ENCODE measurements at regions not wholly inside any gene's neighbourhood (a gene's known extent, or its start where the extent isn't known, plus 50 kb on each side); places are given as distances from the start of the nearest gene placed in this dataset.

DNA sequence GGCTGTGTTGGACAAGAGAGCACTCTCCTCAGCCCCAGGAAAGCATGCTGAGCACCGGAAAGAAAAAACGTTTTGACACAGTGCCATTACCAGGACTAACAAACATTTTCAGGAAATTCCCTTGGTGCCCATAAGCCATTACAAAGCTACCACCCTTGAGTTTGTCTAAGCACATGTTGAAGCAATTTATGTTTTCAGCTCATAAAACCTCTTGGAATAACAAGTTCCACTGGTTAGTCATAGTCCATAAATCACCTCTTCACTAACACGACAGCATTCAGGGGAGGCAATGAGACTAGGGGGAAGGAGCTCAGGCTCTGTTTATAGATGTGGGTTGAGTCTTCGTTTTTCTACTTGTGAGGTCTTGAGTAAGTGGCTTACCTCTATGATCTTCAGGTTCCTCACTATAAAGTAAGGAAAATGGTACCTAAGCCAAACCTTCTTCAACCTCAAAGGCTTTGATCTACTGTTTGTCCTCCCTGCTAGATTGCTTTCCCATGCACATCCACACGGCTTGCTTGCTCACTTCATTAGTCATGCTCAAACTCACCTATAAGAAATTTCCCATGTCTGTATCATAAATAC lies 65.4 kb downstream of the DRD1 start:
- Histone ChIP-seq H3K4me1 (ENCODE audit: control insufficient read depth, insufficient read depth, low read length, poor library complexity, severe bottlenecking) (no peaks in the 10 kb centered on the region), H3K4me3 (ENCODE audit: insufficient read depth, low read depth, low read length, poor library complexity, severe bottlenecking) (no peak overlapping the region), H3K27me3 (replicated peaks; ENCODE audit: control insufficient read depth, insufficient read depth, low read length, poor library complexity, severe bottlenecking) (no peaks in the 10 kb centered on the region), H3K27ac (ENCODE audit: insufficient read depth, low read length, poor library complexity, severe bottlenecking) (no peak overlapping the region), H3K9me3 (ENCODE audit: control insufficient read depth, low read length) (no peaks in the 10 kb centered on the region), H3K36me3 (ENCODE audit: control insufficient read depth, insufficient read depth, low read length) (no peaks in the 10 kb centered on the region)
- DNase-seq = no peak

DNA sequence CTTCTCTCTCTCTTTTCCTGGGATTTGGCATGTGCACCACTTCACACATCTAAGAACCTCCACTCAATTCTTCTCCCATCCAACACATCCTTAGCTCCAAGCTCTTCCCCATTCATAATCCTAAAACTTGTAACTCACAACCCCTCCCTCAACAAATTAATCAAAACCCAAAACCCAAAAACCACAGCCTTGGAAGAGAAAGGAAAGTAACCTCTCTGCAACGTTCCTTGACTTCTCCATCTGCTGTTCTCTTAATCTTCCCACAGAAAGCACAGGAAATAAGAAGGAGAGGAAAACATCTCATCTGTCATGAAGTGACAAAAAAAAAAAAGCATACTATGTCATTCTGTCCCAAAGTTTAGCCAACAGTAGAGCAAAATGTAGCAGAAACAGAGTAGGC lies 66.2 kb downstream of the DRD1 start:
- H3K27ac ChIP-seq (ENCODE audit: insufficient read depth, low read length, poor library complexity, severe bottlenecking) = no peak overlapping the region

DNA sequence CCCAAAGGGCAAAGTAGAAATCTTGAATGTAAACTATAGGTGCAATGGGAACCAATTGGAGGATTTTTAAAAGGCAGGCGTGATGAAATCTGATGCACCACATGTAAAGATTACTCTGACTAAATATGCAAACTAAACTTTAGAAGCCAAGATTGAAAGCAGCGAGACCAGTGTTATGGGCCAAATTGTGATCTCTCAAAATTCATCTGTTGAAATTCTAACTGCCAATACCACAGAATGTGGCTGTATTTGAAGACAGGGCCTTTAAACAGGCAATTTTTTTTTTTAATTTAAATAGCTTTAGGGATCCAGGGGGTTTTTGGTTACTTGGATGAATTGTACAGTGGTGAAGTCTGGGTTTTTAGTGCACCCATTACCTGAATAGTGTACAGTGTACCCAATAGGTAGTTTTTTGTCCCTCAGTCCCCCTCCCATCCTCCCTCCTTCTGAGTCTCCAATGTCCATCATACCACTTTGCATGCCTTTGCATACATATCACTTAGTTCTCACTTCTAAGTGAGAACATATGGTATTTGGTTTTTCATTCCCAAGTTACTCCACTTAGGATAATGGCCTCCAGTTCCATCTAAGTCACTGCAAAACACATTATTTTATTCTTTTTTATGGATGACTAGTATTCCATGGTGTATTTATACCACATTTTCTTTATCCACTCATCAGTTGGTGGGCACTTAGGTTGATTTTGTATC lies 69.7 kb downstream of the DRD1 start:
- Histone ChIP-seq H3K27ac (ENCODE audit: insufficient read depth, low read length, poor library complexity, severe bottlenecking) (no peak overlapping the region), H3K4me1 (ENCODE audit: control insufficient read depth, insufficient read depth, low read length, poor library complexity, severe bottlenecking) (no peaks in the 10 kb centered on the region), H3K27me3 (replicated peaks; ENCODE audit: control insufficient read depth, insufficient read depth, low read length, poor library complexity, severe bottlenecking) (no peaks in the 10 kb centered on the region), H3K4me3 (ENCODE audit: insufficient read depth, low read depth, low read length, poor library complexity, severe bottlenecking) (no peak overlapping the region), H3K9me3 (ENCODE audit: control insufficient read depth, low read length) (no peaks in the 10 kb centered on the region), H3K36me3 (ENCODE audit: control insufficient read depth, insufficient read depth, low read length) (no peaks in the 10 kb centered on the region)
- DNase-seq = no peak

More for the DNA sequence above, 66.2 kb downstream of the DRD1 start:
- Histone ChIP-seq H3K27me3 (replicated peaks; ENCODE audit: control insufficient read depth, insufficient read depth, low read length, poor library complexity, severe bottlenecking) (no peaks in the 10 kb centered on the region), H3K4me3 (ENCODE audit: insufficient read depth, low read depth, low read length, poor library complexity, severe bottlenecking) (no peak overlapping the region), H3K9me3 (ENCODE audit: control insufficient read depth, low read length) (no peaks in the 10 kb centered on the region), H3K4me1 (ENCODE audit: control insufficient read depth, insufficient read depth, low read length, poor library complexity, severe bottlenecking) (no peaks in the 10 kb centered on the region), H3K36me3 (ENCODE audit: control insufficient read depth, insufficient read depth, low read length) (no peaks in the 10 kb centered on the region)
- no peak for DNase-seq

DNA sequence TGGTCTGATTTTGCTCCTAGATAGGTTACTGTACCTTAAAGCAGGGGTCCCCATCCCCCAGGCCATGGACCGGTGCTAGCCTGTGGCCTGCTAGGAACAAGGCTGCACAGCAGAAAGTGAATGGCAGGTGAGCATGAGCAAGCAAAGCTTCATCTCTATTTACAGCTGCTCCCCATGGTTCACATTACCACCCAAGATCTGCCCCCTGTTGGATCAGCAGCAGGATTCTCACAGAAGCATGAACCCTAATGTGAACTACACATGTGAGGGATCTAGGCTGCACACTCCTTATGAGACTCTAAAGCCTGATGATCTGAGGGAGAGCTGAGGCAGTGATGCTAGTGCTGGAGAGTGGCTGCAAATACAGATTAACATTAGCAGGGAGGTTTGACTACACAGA lies 78.1 kb downstream of the DRD1 start:
- H3K4me3 ChIP-seq (ENCODE audit: insufficient read depth, low read depth, low read length, poor library complexity, severe bottlenecking) = no peak overlapping the region
- DNase-seq = no peak
- no peaks in the 10 kb centered on the region for H3K36me3 ChIP-seq (ENCODE audit: control insufficient read depth, insufficient read depth, low read length)
- H3K27me3 ChIP-seq (replicated peaks; ENCODE audit: control insufficient read depth, insufficient read depth, low read length, poor library complexity, severe bottlenecking) = no peaks in the 10 kb centered on the region
- H3K9me3 ChIP-seq (ENCODE audit: control insufficient read depth, low read length) = no peaks in the 10 kb centered on the region
- no peaks in the 10 kb centered on the region for H3K4me1 ChIP-seq (ENCODE audit: control insufficient read depth, insufficient read depth, low read length, poor library complexity, severe bottlenecking)
- no peak overlapping the region for H3K27ac ChIP-seq (ENCODE audit: insufficient read depth, low read length, poor library complexity, severe bottlenecking)

DNA sequence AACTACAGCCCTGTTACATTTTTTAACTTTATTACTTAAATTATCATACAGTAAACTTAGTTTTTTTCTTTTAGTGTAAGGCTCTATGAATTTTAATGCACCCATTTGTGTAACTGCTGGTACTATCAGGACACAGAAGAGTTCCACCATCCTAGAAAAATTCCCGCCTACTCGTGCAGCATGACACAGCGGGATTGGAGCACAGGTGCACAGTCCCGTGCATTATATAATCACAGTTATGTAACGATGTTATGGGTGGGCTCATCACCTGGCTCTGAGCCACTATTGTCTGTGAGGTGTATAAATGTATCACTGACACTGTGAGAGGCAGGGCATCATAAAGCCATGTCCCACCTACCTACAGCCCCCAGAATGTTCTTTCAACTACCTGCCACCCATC lies 80.7 kb downstream of the DRD1 start:
- Histone ChIP-seq H3K4me3 (ENCODE audit: insufficient read depth, low read depth, low read length, poor library complexity, severe bottlenecking) (no peak overlapping the region), H3K36me3 (ENCODE audit: control insufficient read depth, insufficient read depth, low read length) (no peaks in the 10 kb centered on the region), H3K27me3 (replicated peaks; ENCODE audit: control insufficient read depth, insufficient read depth, low read length, poor library complexity, severe bottlenecking) (peaks cover 3% of the 10 kb centered on the region), H3K4me1 (ENCODE audit: control insufficient read depth, insufficient read depth, low read length, poor library complexity, severe bottlenecking) (no peaks in the 10 kb centered on the region), H3K27ac (ENCODE audit: insufficient read depth, low read length, poor library complexity, severe bottlenecking) (no peak overlapping the region), H3K9me3 (ENCODE audit: control insufficient read depth, low read length) (no peaks in the 10 kb centered on the region)
- DNase-seq = no peak

DNA sequence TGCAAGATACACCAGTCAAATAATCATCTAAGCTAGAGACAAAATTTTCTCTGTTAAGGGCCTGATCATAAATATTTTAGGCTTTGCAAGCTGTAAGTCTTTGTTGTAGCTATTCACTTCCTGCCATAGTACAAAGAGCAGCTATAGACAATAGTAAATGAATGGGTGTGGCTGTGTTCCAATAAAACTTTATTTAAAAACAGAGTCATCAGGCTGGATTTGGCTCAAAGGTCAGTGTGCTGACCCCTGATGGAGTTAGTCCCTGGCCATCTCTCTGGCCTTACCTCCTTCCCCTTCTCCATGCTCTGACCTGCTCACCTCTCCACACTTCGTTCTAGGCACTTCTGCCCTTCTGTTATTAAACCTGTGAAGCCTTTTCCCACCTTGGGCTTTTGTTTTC lies 86.0 kb downstream of the DRD1 start:
- DNase-seq = no peak
- no peaks in the 10 kb centered on the region for H3K9me3 ChIP-seq (ENCODE audit: control insufficient read depth, low read length)
- no peaks in the 10 kb centered on the region for H3K4me1 ChIP-seq (ENCODE audit: control insufficient read depth, insufficient read depth, low read length, poor library complexity, severe bottlenecking)
- H3K4me3 ChIP-seq (ENCODE audit: insufficient read depth, low read depth, low read length, poor library complexity, severe bottlenecking) = no peak overlapping the region
- no peak overlapping the region for H3K27ac ChIP-seq (ENCODE audit: insufficient read depth, low read length, poor library complexity, severe bottlenecking)
- H3K36me3 ChIP-seq (ENCODE audit: control insufficient read depth, insufficient read depth, low read length) = no peaks in the 10 kb centered on the region
- H3K27me3 ChIP-seq (replicated peaks; ENCODE audit: control insufficient read depth, insufficient read depth, low read length, poor library complexity, severe bottlenecking) = peaks cover 3% of the 10 kb centered on the region

DNA sequence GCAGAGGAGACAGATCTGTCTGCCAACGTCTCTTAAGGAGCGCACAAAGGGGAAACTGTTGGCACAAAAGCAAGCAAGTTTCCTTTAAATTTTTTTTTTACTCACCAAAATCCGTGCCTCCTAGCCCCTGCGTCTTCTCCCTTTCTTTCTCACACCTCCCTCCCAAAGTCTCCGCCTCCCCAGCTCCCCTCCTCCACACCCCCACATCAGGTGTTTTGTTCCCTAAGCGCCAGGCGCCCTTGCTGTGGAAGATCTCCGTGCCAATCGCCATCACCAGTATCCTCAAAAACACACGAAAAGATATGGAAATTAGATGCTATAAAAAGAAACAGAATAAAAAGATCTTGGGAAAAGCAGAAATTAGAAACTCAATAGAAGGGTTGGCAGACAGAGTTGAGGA lies 87.6 kb downstream of the DRD1 start:
- H3K4me3 ChIP-seq (ENCODE audit: insufficient read depth, low read depth, low read length, poor library complexity, severe bottlenecking) = no peak overlapping the region
- no peaks in the 10 kb centered on the region for H3K4me1 ChIP-seq (ENCODE audit: control insufficient read depth, insufficient read depth, low read length, poor library complexity, severe bottlenecking)
- H3K9me3 ChIP-seq (ENCODE audit: control insufficient read depth, low read length) = no peaks in the 10 kb centered on the region

DNA sequence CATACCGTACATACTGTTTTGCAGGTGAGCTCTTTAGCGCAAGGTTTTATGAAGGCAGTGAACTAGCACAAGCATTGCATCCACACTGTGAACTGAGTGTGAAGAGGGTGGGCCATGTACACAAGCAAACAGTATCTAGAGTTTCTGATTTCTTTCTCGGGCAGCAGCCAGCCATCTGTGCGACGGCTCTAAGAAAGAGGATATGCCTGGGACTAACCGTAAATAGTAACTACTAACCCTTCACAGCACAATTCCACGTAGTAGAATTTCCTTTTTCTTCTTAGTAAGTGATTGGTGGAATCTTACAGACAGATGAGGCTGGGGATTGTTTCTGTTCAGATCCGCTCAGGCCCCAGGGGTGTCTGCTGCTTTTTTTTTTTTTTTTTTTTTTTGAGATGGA lies 89.0 kb downstream of the DRD1 start:
- no peaks in the 10 kb centered on the region for H3K9me3 ChIP-seq (ENCODE audit: control insufficient read depth, low read length)
- H3K27ac ChIP-seq (ENCODE audit: insufficient read depth, low read length, poor library complexity, severe bottlenecking) = no peak overlapping the region
- H3K4me3 ChIP-seq (ENCODE audit: insufficient read depth, low read depth, low read length, poor library complexity, severe bottlenecking) = no peak overlapping the region
- no peaks in the 10 kb centered on the region for H3K27me3 ChIP-seq (replicated peaks; ENCODE audit: control insufficient read depth, insufficient read depth, low read length, poor library complexity, severe bottlenecking)
- no peaks in the 10 kb centered on the region for H3K36me3 ChIP-seq (ENCODE audit: control insufficient read depth, insufficient read depth, low read length)
- no peaks in the 10 kb centered on the region for H3K4me1 ChIP-seq (ENCODE audit: control insufficient read depth, insufficient read depth, low read length, poor library complexity, severe bottlenecking)
- no peak for DNase-seq

More for the DNA sequence above, 87.6 kb downstream of the DRD1 start:
- DNase-seq = no peak
- Histone ChIP-seq H3K36me3 (ENCODE audit: control insufficient read depth, insufficient read depth, low read length) (no peaks in the 10 kb centered on the region), H3K27me3 (replicated peaks; ENCODE audit: control insufficient read depth, insufficient read depth, low read length, poor library complexity, severe bottlenecking) (peaks cover 3% of the 10 kb centered on the region), H3K27ac (ENCODE audit: insufficient read depth, low read length, poor library complexity, severe bottlenecking) (no peak overlapping the region)

DNA sequence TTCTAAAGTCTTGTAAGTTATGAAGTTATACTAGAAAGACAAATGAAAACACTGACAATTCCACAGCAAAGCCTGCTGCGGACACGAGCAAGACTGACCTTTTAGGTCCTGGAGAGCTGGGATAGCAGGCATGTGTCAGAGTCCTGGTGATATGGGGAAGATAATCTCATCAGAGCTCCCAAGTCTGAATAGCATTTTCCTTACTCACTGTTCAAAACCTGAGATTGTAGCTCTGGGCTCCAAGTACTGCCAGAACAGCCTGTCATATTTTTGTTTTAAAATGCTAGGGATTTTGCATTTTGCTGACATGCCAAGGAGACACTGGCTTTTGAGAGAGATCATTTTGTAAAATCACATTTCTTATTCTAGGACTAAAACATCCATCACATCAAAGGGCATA lies 90.1 kb downstream of the DRD1 start:
- no peaks in the 10 kb centered on the region for H3K27me3 ChIP-seq (replicated peaks; ENCODE audit: control insufficient read depth, insufficient read depth, low read length, poor library complexity, severe bottlenecking)
- no peaks in the 10 kb centered on the region for H3K36me3 ChIP-seq (ENCODE audit: control insufficient read depth, insufficient read depth, low read length)
- no peaks in the 10 kb centered on the region for H3K9me3 ChIP-seq (ENCODE audit: control insufficient read depth, low read length)
- DNase-seq = no peak
- no peaks in the 10 kb centered on the region for H3K4me1 ChIP-seq (ENCODE audit: control insufficient read depth, insufficient read depth, low read length, poor library complexity, severe bottlenecking)
- no peak overlapping the region for H3K4me3 ChIP-seq (ENCODE audit: insufficient read depth, low read depth, low read length, poor library complexity, severe bottlenecking)
- H3K27ac ChIP-seq (ENCODE audit: insufficient read depth, low read length, poor library complexity, severe bottlenecking) = no peak overlapping the region

DNA sequence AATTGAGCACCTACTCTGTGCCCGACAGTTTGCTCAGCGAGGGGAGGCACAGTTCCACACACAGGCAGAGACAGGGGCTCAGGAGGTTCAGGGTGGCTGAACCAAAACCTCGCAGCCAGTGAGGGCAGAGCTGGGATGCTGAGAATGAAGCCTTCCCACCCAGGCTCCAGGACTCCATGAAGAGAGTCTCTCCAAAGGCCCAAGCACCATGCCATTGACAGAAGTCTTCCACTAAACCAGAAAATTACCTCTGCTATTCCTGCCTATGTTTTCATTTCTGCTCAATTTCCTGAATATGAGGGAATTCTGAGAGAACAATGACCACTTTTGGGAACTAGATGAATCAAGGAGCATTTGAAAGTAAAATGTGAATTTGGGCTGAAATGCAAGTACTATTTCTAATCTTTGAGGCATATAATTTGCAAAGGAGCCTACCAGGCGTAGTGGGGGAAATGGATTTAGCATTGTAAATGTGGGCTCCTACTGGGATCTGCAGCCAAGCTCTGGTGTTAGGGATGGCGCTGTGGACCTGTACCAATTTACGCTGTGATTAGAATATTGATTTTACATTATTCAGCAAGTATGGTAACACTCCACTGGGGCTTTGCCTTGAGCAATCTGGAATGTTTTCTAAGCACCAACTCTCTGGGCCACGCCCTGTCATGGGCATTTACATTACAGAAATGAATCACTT lies 91.9 kb downstream of the DRD1 start:
- no peaks in the 10 kb centered on the region for H3K9me3 ChIP-seq (ENCODE audit: control insufficient read depth, low read length)
- H3K4me3 ChIP-seq (ENCODE audit: insufficient read depth, low read depth, low read length, poor library complexity, severe bottlenecking) = no peak overlapping the region
- no peak for DNase-seq
- H3K27ac ChIP-seq (ENCODE audit: insufficient read depth, low read length, poor library complexity, severe bottlenecking) = no peak overlapping the region
- H3K36me3 ChIP-seq (ENCODE audit: control insufficient read depth, insufficient read depth, low read length) = no peaks in the 10 kb centered on the region
- H3K4me1 ChIP-seq (ENCODE audit: control insufficient read depth, insufficient read depth, low read length, poor library complexity, severe bottlenecking) = no peaks in the 10 kb centered on the region
- H3K27me3 ChIP-seq (replicated peaks; ENCODE audit: control insufficient read depth, insufficient read depth, low read length, poor library complexity, severe bottlenecking) = no peaks in the 10 kb centered on the region

All from effector memory CD4-positive, alpha-beta T cell (primary cell).